HuH-7 (cell line): ENCODE measurements at regions not wholly inside any gene's neighbourhood (a gene's known extent, or its start where the extent isn't known, plus 50 kb on each side); places are given as distances from the start of the nearest gene placed in this dataset.

Source experiments
- DNase-seq: peaks from one replicate; pipeline ENCODE4 v3.0.0; 2011; ENCODE audit warnings: low spot score

DNA sequence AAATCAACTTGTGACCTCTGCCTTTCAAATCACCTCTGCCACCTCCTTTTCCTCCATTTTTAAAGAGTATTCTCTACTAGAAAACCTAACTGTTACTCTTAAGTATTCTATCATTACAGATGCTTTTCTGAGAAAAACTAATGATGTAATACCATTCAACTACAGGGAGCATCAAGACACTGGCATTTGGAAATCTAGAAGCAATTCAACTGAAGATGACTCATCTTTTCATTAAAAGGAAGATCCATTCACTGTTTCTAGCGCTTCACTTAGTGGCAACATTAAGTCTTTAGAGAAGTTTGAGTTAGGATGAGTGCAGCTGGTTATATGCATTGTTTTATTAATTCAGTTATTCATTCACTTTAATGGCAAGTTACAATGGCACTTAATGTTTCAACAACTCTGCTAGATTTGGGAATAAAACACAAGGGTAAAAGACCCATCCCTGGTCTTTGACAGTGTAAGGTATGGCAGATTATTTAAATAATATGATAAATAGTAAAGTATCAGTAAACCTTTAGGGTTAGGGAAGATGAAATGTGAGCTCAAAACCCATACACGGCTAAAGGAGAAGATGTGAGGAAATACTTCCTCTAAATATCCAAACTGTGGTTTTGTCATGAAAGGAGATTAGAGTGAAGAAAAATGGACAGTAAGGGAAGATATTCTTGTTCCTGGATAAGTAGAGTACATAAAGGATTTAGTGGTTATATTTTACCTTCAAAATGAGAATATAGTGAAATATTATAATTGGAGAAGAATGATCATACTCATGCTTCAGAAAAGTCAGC is 61.7 kb downstream of the KCNJ2 start:
- DNase-seq: no peak

DNA sequence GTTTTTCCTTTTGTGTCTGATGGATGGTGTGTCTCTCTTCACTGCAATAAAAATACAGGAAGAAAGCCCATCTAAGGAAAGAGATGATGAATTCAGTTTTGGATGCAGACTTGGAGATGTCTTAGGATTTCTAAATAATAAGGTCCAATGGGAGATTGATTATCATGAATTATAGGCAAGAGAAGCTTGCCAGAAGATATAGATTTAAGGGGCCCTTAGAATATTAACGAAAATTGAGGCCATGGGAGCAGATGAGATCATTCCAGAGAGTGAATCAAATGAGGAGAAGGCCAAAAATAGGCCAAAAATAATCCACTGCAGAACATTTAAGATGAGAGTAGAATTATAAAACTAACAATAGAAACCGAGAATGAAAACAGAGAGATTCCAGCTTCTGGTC is 63.1 kb downstream of the KCNJ2 start:
- DNase-seq: no peak

DNA sequence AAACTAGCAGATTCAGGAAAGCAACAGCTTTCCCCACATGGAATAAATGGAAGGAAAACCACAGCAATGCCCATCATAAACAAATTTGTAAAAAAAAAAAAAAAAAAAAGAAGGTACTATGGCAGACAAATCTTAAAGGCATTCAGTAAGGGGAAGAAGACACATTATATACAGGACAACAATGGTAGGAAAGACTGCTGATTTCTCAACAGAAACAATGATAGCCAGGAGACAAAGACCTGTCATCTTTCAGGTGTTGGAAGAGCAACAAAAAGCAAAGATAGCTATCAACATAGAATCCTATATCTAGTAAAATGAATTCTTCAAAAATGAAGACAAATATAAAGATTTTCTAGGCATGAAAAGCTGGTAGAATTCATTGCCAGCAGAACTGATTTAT is 65.9 kb downstream of the KCNJ2 start:
- DNase-seq: no peak

- DNase-seq: no peak
These were observed 68.9 kb downstream of the KCNJ2 start for GRCh38 chr17:70238228-70238627.

DNA sequence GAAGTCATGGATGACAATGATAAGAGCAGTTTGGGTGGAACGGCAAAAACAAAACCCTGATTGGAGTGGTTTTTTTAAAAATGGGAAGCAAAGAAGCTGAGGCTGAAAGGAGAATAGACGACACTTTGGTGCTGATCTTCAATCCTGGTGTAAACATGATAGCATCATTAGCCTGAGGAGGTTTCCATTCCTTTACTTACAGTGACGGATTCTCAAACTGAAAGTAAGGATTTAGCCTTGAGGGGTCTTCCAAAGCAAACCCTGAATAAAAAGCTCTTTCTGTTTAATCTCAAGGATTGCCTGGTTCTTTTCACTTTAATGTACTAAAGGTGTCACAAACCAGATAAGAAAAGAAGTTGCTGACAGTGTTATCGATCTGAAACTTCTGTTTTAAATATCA is 69.3 kb downstream of the KCNJ2 start:
- no peak for DNase-seq

DNA sequence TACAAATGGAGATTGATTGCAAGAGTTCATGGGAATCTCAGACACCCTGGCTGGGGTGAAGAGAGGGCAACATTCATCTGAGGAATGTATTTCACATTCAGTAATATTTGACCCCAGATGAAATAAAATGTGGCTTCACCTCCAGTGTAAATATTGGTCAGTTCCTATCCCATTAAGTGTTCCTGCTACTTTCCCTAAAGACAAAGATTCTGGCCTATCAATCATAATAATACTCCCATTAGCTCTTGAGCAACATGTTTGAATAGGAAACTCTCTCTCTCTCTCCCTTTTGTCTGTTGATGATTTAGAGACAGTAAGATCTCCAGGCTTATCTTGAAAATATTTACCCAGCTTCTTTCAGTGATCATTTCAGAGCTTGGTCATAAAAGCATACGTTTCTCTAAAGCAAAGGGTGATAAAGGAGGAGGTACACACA is 70.1 kb downstream of the KCNJ2 start:
- no peak for DNase-seq

DNA sequence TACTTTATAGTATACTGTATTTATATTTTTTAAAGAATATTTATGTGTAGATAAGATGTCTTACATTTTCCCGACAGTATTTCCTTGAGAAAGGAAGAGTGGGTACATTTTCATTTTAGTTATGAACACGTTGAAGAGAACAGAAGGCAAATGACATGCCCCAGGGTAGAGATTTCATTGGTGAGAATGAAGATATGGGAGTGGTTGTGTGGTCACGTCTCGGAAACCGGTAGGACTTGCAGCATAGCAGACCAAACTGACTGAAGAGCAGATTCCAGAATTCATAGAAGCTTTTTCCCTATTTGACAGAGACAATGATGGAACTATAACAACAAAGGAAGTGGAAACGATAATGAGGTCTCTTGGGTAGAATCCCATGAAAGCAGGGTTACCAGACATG is 71.7 kb downstream of the KCNJ2 start:
- no peak for DNase-seq

- DNase-seq: no peak
These were observed 73.6 kb downstream of the KCNJ2 start for GRCh38 chr17:70242781-70243437.

DNA sequence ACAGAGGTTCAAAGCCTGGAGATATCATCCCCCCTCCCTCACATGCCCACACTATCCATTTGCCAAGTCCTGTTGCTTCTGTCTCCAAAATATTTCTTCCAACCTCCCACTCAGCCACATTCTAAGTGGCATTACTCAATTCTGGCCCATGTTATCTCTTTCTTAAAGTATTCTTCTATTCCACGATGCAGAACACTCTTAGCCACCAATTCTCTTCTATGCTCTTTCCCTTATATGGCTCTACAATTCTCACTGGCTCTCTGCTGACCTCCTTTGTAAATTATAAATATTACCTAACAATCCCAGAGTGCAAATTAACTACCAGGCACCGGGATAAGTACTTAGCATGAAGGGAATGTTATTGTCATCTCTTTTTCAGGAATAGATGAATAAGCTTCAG is 82.4 kb downstream of the KCNJ2 start:
- DNase-seq: no peak

DNA sequence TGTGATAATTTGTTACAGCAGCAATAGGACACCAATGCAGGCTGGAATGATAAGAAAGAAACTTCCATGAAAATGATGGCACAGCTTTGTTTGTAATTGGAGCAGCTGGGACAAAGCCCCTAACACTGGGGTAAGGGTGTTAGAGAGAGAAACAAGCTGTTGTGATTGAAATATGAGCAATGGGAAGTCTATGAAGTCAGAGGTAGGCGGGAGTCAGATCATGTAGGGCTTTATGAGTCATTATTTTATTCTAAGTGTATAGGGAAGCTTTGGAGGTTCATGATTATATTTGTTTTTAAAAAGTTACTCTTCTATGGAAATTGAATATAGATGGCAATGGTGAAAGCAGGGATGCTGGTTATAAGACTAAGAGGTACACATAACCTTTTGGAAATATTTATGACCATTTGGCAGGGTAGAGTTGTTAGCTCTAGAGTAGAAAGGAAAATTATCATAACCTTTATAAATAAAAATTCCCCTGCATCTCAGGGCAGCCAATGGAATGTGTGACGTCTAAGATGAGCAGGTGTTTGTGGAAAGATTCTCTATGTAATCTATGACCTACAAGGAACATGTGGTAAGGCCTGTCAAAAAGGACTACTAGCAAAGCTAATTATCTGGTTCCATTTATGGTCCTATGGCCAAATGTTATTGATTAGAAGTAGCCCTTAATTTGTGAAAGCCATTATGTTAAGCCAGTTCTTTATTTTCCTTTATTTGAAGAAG is 85.6 kb downstream of the KCNJ2 start:
- DNase-seq: no peak

DNA sequence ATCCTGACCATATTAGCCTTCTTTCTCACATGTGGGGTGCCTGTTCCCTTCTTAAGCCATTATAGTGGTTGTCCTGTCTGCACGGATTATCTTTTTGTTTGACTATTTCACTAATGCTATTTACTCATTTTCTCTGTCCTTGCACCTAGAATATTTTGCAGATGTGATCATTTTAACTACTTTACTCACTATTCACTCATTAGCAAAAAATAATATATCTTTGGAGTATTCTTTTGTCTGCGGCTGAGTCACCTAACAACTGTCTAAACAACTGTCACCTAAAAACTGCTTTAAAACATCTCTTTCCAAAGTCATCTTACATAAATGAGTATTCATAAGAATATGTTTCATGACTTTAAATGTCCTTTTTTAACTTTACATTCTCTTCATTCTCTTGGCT is 87.4 kb downstream of the KCNJ2 start:
- DNase-seq: no peak

GRCh38 chr17:70258465-70258864 is 89.1 kb downstream of the KCNJ2 start:
- DNase-seq: no peak

DNA sequence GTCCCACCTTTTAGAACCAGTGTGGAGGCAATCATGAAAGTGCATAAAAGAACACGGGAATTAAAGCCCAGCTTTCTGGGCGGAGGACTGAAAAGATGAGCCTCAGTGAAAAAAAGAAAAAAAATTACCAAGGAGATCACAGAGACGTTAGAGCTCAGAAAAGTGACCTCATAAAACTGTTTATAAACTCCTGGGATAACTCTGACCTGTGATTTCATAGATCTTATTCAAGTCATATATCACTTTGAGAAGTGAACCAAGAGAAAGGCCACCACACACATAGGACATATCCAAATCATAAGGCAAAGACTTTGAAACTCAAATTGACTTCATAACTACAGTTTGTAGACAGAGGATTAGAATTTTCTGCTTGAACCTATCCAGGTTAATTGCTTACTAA is 90.1 kb downstream of the KCNJ2 start:
- DNase-seq: no peak

- no peak for DNase-seq
These were observed 91.8 kb downstream of the KCNJ2 start for GRCh38 chr17:70261170-70261569.

DNA sequence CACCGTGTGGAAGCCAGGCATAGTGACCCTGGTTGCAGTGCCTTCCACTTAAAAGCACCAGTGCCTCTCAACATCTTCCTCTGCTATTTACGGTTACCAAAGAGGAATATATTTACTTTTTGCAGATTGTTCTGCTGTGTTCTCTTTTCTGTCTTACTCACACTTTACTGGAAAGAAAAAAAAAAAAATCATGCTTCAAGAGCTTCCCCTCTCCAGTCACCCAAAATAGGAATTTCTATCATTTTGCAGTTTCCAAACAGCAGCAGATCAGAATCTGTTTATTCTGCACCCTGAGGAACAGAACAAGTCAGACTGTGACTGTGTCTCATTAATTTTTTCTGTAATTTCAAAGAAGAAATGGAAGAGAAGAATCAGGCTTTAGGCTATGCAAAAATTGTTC is 96.1 kb downstream of the KCNJ2 start:
- DNase-seq: no peak

GRCh38 chr17:70266394-70266793 is 97.1 kb downstream of the KCNJ2 start:
- DNase-seq: no peak

DNA sequence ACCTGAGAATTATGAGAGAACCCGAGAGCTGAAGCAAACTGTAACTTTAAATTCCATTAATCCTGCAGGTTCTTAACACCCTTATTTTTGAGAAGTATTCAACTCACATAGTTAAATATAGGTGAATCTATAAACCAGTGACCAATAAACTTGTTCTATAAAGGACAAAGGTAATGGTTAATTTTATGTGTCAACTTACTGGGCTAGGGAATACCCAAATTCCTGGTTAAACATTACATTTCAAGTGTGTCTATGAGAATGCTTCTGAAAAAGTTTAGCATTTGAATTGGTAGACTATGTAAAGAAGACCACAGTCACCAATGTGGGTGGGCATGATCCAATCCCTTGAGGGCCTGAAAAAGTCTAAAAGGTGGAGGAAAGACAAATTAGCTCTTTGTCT is 99.1 kb downstream of the KCNJ2 start:
- DNase-seq: no peak

GRCh38 chr17:70270554-70270953 is 101.2 kb downstream of the KCNJ2 start:
- no peak for DNase-seq

DNA sequence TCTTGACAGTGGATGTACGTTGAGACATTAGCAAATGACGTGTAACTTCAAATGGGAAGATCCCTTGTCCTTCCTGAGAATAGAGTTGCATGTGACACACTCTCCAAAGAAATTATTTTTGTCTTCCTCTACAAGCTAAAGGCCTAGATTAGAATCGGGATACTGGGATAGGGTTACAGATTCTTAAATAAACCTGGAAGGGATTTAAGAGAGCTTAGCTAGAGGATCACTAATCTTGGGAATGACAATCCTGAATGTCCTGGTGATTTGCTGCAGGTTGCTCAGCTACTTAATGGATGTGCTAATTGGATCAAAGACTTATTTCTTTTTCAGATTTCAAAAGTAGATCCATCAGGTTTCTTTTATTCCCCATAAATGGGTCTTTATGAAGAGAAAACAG is 101.9 kb downstream of the KCNJ2 start:
- no peak for DNase-seq

GRCh38 chr17:70271672-70272071 is 102.3 kb downstream of the KCNJ2 start:
- no peak for DNase-seq

DNA sequence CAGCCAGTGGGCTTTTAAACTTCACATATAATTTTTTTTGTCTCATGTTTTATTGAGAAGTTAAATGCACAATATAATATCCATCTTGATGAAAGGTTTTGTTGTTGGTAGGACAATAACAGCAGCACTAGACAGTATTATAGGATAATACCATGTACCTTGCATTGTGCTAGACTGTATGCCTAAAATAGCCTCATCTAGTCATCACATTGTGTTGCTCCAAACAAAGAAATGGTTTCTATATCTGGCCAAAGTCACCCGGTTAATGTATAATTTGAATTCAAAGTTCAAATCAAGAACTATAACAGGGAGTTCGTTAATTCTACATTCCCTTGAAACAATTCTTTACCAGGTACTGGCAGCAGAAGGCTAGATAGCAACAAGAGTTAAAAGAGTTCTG is 104.9 kb downstream of the KCNJ2 start:
- no peak for DNase-seq

GRCh38 chr17:70276906-70277305 is 107.6 kb downstream of the KCNJ2 start:
- no peak for DNase-seq

DNA sequence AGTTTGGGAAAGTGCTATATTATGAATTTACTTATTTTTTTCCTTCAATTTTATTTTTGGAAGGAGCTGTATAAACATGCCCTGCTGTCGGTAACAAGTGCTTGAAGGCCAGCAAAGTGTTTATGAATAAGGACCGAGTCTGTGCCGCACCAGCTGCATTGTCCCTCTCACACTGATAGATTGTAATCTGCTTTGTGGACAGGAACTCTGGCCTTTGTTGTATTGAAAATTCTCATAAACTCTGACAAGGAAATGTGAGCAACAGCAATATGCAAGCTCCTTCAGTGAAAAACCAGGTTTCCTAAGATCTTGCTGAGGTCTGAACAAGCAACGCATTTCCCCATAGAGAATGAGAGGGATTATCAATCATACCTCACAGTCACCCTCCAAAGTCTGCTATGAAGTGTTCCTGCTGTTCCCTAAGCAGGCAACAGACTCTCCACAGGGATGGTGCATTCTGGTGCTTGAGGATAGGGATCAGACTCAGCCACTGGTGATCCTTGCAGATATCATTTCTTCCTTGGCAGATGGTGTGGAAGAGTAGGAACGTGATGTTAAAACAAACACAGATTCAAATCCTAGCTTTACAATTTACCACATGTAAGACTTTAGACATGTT is 109.6 kb downstream of the KCNJ2 start:
- DNase-seq: no peak
